Mucosa of descending colon (tissue), 3 donors: ENCODE measurements at regions not wholly inside any gene's neighbourhood (a gene's known extent, or its start where the extent isn't known, plus 50 kb on each side); places are given as distances from the start of the nearest gene placed in this dataset.

Experiments used
- ATAC-seq: fragments of 200-7000 bp; cut with Tn5 transposase; one replicate; pipeline ENCODE4 v1.9.1; 2020; ENCODE audit warnings: mild to moderate bottlenecking, moderate library complexity
- DNase-seq, 3 donors: peaks; one replicate each; pipeline ENCODE4 v3.0.0-alpha.2; 2020
- H3K36me3 ChIP-seq: fragments of 200-600 bp; one replicate; pipeline ENCODE4 v1.8.0; 2021; ENCODE audit warnings: low read depth, mild to moderate bottlenecking
- H3K4me1 ChIP-seq: fragments of 200-600 bp; one replicate; pipeline ENCODE4 v1.8.0; 2021; ENCODE audit warnings: low read depth, mild to moderate bottlenecking
- H3K4me3 ChIP-seq: fragments of 200-600 bp; one replicate; pipeline ENCODE4 v1.8.0; 2021; ENCODE audit warnings: mild to moderate bottlenecking
- H3K9me3 ChIP-seq: fragments of 200-600 bp; one replicate; pipeline ENCODE4 v1.8.0; 2021; ENCODE audit warnings: mild to moderate bottlenecking
- CTCF ChIP-seq: fragments of 200-600 bp; IDR thresholded peaks from one replicate; pipeline ENCODE4 v1.8.0; 2022; ENCODE audit warnings: antibody characterized with exemption, mild to moderate bottlenecking
- intact Hi-C, 2 donors: fragments of 100-400 bp; cut with DNase I in 1 of 2; cut with micrococcal nuclease in 1 of 2; formaldehyde crosslinking; loops; one replicate each; pipeline versions ENCODE4 v1.11.0 to v1.11.1; 2022; cut with DNase I, micrococcal nuclease
- donor health status: DM: no; HTN: no; CAD: no; lungs with moderate emphysema.
- donor health status: DM: no; HTN: no; CAD: no.
- donor health status: DM: no; HTN: yes; CAD: no.

DNA sequence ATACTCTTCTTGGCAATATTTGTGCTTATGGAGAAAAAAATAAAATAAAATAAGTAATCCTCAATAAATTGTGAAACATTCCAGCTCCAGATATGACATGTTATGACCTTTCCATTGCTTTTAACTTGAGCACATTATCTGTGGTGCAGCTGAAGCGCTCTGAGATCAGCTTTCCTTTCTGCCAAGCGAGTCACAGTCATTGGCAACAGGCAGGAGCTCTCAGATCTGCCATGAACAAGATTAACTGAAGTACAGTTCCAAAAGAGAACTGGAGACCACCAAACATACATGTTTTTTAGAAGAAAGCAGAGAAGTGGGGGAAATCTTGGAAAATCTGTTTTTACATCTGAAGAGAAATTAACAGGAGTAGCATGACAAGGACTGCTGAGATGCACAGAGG, 89.2 kb upstream of the DSCAM start:
- H3K9me3 ChIP-seq: no peaks in the 10 kb centered on the region
- no peaks in the 10 kb centered on the region for H3K4me1 ChIP-seq
- intact Hi-C loops: no loop called here
- ATAC-seq (no peak), DNase-seq (no peak)
- H3K36me3 ChIP-seq: no peaks in the 10 kb centered on the region
- TF ChIP-seq CTCF: no peak
- H3K4me3 ChIP-seq: no peak overlapping the region

DNA sequence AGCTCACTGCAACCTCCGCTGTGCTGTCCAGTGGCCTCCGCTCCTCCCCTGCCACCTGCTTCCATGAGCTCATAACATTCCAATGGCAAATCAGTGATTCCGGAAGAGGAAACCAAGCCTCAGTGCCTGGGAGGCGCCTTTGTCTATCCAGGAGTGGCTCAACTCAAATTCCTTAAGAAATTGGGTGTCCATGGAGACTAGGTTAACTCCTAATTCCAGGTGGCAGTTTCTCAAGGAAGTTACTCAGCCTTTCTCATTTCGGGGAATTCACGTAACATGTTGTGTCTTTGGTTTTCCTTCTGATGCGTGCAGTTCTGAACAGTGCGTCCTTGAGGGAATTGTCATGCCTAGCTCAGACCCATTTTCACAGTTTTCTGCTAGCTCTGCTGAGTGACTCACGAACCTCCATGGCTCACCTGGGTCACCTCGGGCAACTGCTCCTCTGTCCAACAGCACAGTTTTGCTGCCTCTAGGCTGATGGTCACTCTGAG, 89.9 kb upstream of the DSCAM start:
- Histone ChIP-seq H3K36me3 (no peaks in the 10 kb centered on the region), H3K4me1 (no peaks in the 10 kb centered on the region), H3K9me3 (no peaks in the 10 kb centered on the region), H3K4me3 (no peak overlapping the region)
- ATAC-seq (no peak), DNase-seq (no peak)
- no peak for TF ChIP-seq CTCF
- intact Hi-C loops: no loop called here

- no peaks in the 10 kb centered on the region for H3K4me1 ChIP-seq
- no peaks in the 10 kb centered on the region for H3K9me3 ChIP-seq
- no peak for TF ChIP-seq CTCF
- ATAC-seq: no peak
- H3K36me3 ChIP-seq: no peaks in the 10 kb centered on the region
- intact Hi-C loops: no loop called here
- H3K4me3 ChIP-seq: no peak overlapping the region
- DNase-seq: no peak
These were observed 91.1 kb upstream of the DSCAM start for GRCh38 chr21:40938078-40938477.

DNA sequence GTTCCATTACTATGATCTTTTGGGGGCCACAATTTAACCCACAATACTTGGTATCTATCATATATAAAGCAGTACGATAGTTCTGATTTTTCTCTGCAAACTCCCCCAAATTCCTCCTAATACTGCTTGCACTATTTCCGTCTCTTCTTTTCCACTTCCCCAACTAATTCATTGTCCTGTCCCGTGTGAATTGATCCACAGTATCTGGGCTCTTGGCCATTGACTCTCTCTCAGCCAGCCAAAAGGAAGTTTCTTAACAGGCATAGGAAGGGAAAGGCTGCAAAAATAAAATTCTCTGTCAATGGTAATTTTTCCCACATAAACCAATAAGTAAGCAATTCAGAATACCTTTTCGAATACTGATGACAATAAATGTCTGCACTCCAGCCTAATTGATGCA, 91.7 kb upstream of the DSCAM start:
- no peaks in the 10 kb centered on the region for H3K36me3 ChIP-seq
- no peaks in the 10 kb centered on the region for H3K9me3 ChIP-seq
- H3K4me3 ChIP-seq: no peak overlapping the region
- no peaks in the 10 kb centered on the region for H3K4me1 ChIP-seq
- intact Hi-C loops: no loop called here
- no peak for TF ChIP-seq CTCF
- ATAC-seq (no peak), DNase-seq (no peak)

GRCh38 chr21:40947713-40948112, 100.8 kb upstream of the DSCAM start:
- Histone ChIP-seq H3K36me3 (no peaks in the 10 kb centered on the region), H3K4me3 (no peak overlapping the region), H3K9me3 (no peaks in the 10 kb centered on the region), H3K4me1 (no peaks in the 10 kb centered on the region)
- TF ChIP-seq CTCF: no peak
- ATAC-seq: no peak
- DNase-seq: no peak
- intact Hi-C loops: no loop called here

DNA sequence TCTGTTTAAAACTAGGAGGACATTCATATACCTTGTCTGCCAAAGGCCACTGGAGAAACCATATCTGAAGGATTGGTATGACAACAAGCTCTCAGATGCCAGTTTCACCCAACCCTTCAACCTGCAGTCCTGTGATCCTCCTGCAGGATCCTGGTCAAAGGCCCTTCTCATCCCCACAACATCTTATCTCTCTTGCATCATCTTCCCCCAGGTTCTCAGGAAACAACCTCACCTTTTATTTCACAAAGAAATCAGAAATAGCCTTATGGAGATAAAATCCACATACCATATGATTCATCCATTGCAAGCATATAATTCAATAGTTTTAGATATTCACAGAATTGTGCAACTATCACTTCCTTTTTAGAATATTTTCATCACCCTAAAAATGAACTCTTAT, 104.0 kb upstream of the DSCAM start:
- TF ChIP-seq CTCF: no peak

More for the DNA sequence above, 104.0 kb upstream of the DSCAM start:
- no peaks in the 10 kb centered on the region for H3K9me3 ChIP-seq
- no peaks in the 10 kb centered on the region for H3K36me3 ChIP-seq
- no peak for DNase-seq
- intact Hi-C loops: no loop called here
- H3K4me3 ChIP-seq: no peak overlapping the region
- no peak for ATAC-seq
- H3K4me1 ChIP-seq: no peaks in the 10 kb centered on the region
